ENCODE measurements at regions not wholly inside any gene's neighbourhood (a gene's known extent, or its start where the extent isn't known, plus 50 kb on each side); places are given as distances from the start of the nearest gene placed in this dataset.

- TF ChIP-seq, protein P1, sequence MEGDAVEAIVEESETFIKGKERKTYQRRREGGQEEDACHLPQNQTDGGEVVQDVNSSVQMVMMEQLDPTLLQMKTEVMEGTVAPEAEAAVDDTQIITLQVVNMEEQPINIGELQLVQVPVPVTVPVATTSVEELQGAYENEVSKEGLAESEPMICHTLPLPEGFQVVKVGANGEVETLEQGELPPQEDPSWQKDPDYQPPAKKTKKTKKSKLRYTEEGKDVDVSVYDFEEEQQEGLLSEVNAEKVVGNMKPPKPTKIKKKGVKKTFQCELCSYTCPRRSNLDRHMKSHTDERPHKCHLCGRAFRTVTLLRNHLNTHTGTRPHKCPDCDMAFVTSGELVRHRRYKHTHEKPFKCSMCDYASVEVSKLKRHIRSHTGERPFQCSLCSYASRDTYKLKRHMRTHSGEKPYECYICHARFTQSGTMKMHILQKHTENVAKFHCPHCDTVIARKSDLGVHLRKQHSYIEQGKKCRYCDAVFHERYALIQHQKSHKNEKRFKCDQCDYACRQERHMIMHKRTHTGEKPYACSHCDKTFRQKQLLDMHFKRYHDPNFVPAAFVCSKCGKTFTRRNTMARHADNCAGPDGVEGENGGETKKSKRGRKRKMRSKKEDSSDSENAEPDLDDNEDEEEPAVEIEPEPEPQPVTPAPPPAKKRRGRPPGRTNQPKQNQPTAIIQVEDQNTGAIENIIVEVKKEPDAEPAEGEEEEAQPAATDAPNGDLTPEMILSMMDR (IDR thresholded peaks at IDR 0.05), result no peak
- TF ChIP-seq POLR2A (IDR thresholded peaks at IDR 0.05) (no peak), EP300 (IDR thresholded peaks at IDR 0.05) (no peak)
Observed at GRCh38 chr7:26612742-26613141, 251.6 kb downstream of the SKAP2 start.
